H1 (cell line): ENCODE measurements at regions not wholly inside any gene's neighbourhood (a gene's known extent, or its start where the extent isn't known, plus 50 kb on each side); places are given as distances from the start of the nearest gene placed in this dataset.

Experiments
- CTCF ChIA-PET: fragments of 300-600 bp; sonication (Branson Sonifier 250); formaldehyde crosslinking; loops from one replicate; lab custom pipeline; 2021; ENCODE audit not compliant: partially characterized antibody; lab: Charles Lee
- POLR2A ChIA-PET: fragments of 300-600 bp; sonication (Branson Sonifier 250); formaldehyde crosslinking; loops from one replicate; lab custom pipeline; 2021; ENCODE audit warnings: inconsistent platforms; ENCODE audit not compliant: partially characterized antibody; lab: Charles Lee
- DNase-seq, 2 experiments: peaks; one replicate each; pipeline versions ENCODE4 v3.0.0 to v3.0.0-alpha.2; 2010 to 2022; ENCODE audit warnings: low spot score in 2 of 2, low read depth in 1 of 2, mixed read lengths in 1 of 2
- FAIRE-seq: peaks from 2 replicates; lab custom pipeline; 2011; peaks lifted over from hg19 to GRCh38; lab: Jason Lieb, UNC
- H2AFZ ChIP-seq: 2 replicates; pipeline ENCODE4 v1.8.1; 2012; ENCODE audit warnings: low read length, inconsistent platforms
- H2AK5ac ChIP-seq: 2 replicates; pipeline ENCODE4 v1.6.1; 2013; ENCODE audit warnings: low read depth, low read length
- H2BK120ac ChIP-seq: replicated peaks from 2 replicates; pipeline ENCODE3; 2013; ENCODE audit warnings: low read depth, low read length, inconsistent platforms
- H2BK12ac ChIP-seq: 2 replicates; pipeline ENCODE4 v1.6.1; 2013; ENCODE audit warnings: low read depth, low read length
- H2BK15ac ChIP-seq: 2 replicates; pipeline ENCODE4 v1.6.1; 2013; ENCODE audit warnings: low read length
- H2BK20ac ChIP-seq: 2 replicates; pipeline ENCODE4 v1.6.1; 2013; ENCODE audit warnings: low read length
- H2BK5ac ChIP-seq: 2 replicates; pipeline ENCODE4 v1.6.1; 2013; ENCODE audit warnings: low read depth, low read length
- H3K14ac ChIP-seq: 2 replicates; pipeline ENCODE4 v1.6.1; 2013; ENCODE audit warnings: inconsistent platforms; ENCODE audit not compliant: insufficient read length
- H3K18ac ChIP-seq: 2 replicates; pipeline ENCODE4 v1.6.1; 2013; ENCODE audit warnings: low read length; ENCODE audit errors: extremely low read depth
- H3K23ac ChIP-seq: 2 replicates; pipeline ENCODE4 v1.6.1; 2013; ENCODE audit warnings: inconsistent platforms; ENCODE audit not compliant: insufficient read length
- H3K23me2 ChIP-seq: 2 replicates; pipeline ENCODE4 v1.6.1; 2013; ENCODE audit warnings: low read depth, low read length
- H3K27ac ChIP-seq: 2 replicates; pipeline ENCODE4 v1.6.1; 2011; ENCODE audit warnings: low read depth, low read length, inconsistent platforms
- H3K27me3 ChIP-seq, 4 experiments: replicated peaks in 1 of 4; 1 replicate in 1 of 4; 2 replicates in 3 of 4; pipeline versions ENCODE4 v1.6.1 to v1.8.1; 2011 to 2013; ENCODE audit warnings: low read length in 3 of 4, mild to moderate bottlenecking in 3 of 4, inconsistent platforms in 2 of 4, mixed read lengths in 2 of 4, moderate library complexity in 1 of 4; ENCODE audit not compliant: control insufficient read depth in 3 of 4, insufficient read depth in 3 of 4; ENCODE audit errors: extremely low read depth in 1 of 4
- H3K36me3 ChIP-seq, 4 experiments: 2 replicates each; pipeline versions ENCODE4 v1.6.1 to v1.8.1; 2011 to 2013; ENCODE audit warnings: mild to moderate bottlenecking in 4 of 4, low read length in 3 of 4, moderate library complexity in 2 of 4, control low read depth in 1 of 4, inconsistent platforms in 1 of 4; ENCODE audit not compliant: insufficient read depth in 4 of 4, control insufficient read depth in 2 of 4
- H3K4ac ChIP-seq: replicated peaks from 2 replicates; pipeline ENCODE3; 2013; ENCODE audit warnings: low read length, low read depth, mixed read lengths, inconsistent platforms; ENCODE audit not compliant: insufficient read length
- H3K4me1 ChIP-seq, 4 experiments: replicated peaks in 1 of 4; 1 replicate in 1 of 4; 2 replicates in 3 of 4; pipeline versions ENCODE4 v1.6.1 to v1.8.1; 2011 to 2013; ENCODE audit warnings: low read length in 3 of 4, inconsistent platforms in 2 of 4, mixed read lengths in 1 of 4; ENCODE audit not compliant: insufficient read depth in 4 of 4, control insufficient read depth in 3 of 4
- H3K4me2 ChIP-seq, 2 experiments: 2 replicates each; pipeline versions ENCODE4 v1.6.1 to v1.8.1; 2011 to 2013; ENCODE audit warnings: low read depth in 2 of 2, low read length in 2 of 2, control low read depth in 1 of 2, inconsistent platforms in 1 of 2, mild to moderate bottlenecking in 1 of 2; ENCODE audit not compliant: insufficient read depth in 1 of 2
- H3K4me3 ChIP-seq, 4 experiments: fragments of 200-600, 300-600 bp in 1 of 4; sonication (generic), shearing (Covaris generic), sonication (Bioruptor Twin) in 1 of 4; 2 replicates each; pipeline versions ENCODE4 v1.5.1 to v1.8.1; 2011 to 2016; ENCODE audit warnings: low read length in 4 of 4, low read depth in 3 of 4, control low read depth in 2 of 4, inconsistent platforms in 2 of 4, mild to moderate bottlenecking in 2 of 4, mixed read lengths in 1 of 4, moderate library complexity in 1 of 4; ENCODE audit not compliant: insufficient read depth in 2 of 4; ENCODE audit errors: extremely low read depth in 1 of 4
- H3K56ac ChIP-seq: replicated peaks from 2 replicates; pipeline ENCODE3; 2013; ENCODE audit warnings: low read depth, mild to moderate bottlenecking, mixed read lengths, low read length, inconsistent platforms; ENCODE audit not compliant: insufficient read length
- H3K79me1 ChIP-seq: 2 replicates; pipeline ENCODE4 v1.6.1; 2013; ENCODE audit warnings: low read depth, low read length, control low read depth
- H3K79me2 ChIP-seq, 2 experiments: 2 replicates each; pipeline versions ENCODE4 v1.6.1 to v1.8.1; 2012 to 2013; ENCODE audit warnings: low read length in 2 of 2, mild to moderate bottlenecking in 2 of 2, inconsistent platforms in 1 of 2; ENCODE audit not compliant: insufficient read depth in 2 of 2, control insufficient read depth in 1 of 2
- H3K9ac ChIP-seq, 4 experiments: replicated peaks in 1 of 4; 1 replicate in 1 of 4; 2 replicates in 3 of 4; pipeline versions ENCODE4 v1.6.1 to v1.8.1; 2011 to 2013; ENCODE audit warnings: low read depth in 3 of 4, low read length in 3 of 4, control low read depth in 2 of 4, mild to moderate bottlenecking in 2 of 4, moderate library complexity in 2 of 4, inconsistent platforms in 1 of 4; ENCODE audit errors: extremely low read depth in 1 of 4
- H3K9me3 ChIP-seq, 2 experiments: 2 replicates each; pipeline versions ENCODE4 v1.6.1 to v1.8.1; 2012 to 2013; ENCODE audit warnings: mild to moderate bottlenecking in 2 of 2, moderate library complexity in 2 of 2, control low read depth in 1 of 2, inconsistent platforms in 1 of 2, low read depth in 1 of 2, low read length in 1 of 2, mixed read lengths in 1 of 2; ENCODE audit not compliant: insufficient read depth in 2 of 2
- H4K20me1 ChIP-seq, 2 experiments: replicated peaks in 1 of 2; 2 replicates each; pipeline versions ENCODE3 to v1.8.1; 2011 to 2013; ENCODE audit warnings: inconsistent platforms in 2 of 2, low read length in 2 of 2, mild to moderate bottlenecking in 1 of 2; ENCODE audit not compliant: insufficient read depth in 2 of 2, control insufficient read depth in 1 of 2
- H4K5ac ChIP-seq: 2 replicates; pipeline ENCODE4 v1.6.1; 2013; ENCODE audit warnings: low read length, low read depth, mixed read lengths, inconsistent platforms; ENCODE audit not compliant: insufficient read length
- H4K8ac ChIP-seq: 2 replicates; pipeline ENCODE4 v1.8.0; 2013; ENCODE audit warnings: mild to moderate bottlenecking, moderate library complexity, low read length, inconsistent platforms; ENCODE audit not compliant: insufficient read depth; ENCODE audit errors: extremely low read depth
- H4K91ac ChIP-seq: replicated peaks from 2 replicates; pipeline ENCODE3; 2013; ENCODE audit warnings: low read length, mixed read lengths, inconsistent platforms; ENCODE audit not compliant: insufficient read length
- BRCA1 ChIP-seq: IDR thresholded peaks from 2 replicates; pipeline ENCODE4 v1.6.1; 2012; ENCODE audit warnings: low read depth, low read length, improper control_type of control experiment
- CBX8 ChIP-seq: fragments of 300-800, 300-1000 bp; sonication (generic); IDR thresholded peaks from 2 replicates; pipeline ENCODE4 v1.7.1; 2016; ENCODE audit warnings: low read depth, low read length, borderline replicate concordance
- CHD2 ChIP-seq: IDR thresholded peaks from 2 replicates; pipeline ENCODE4 v1.6.1; 2012; ENCODE audit warnings: low read length, improper control_type of control experiment
- HDAC2 ChIP-seq, 2 experiments: fragments of 300-600 bp in 1 of 2; sonication (generic) in 1 of 2; IDR thresholded peaks; 2 replicates each; pipeline ENCODE4 v1.6.1; 2011 to 2012; ENCODE audit warnings: low read depth in 2 of 2, low read length in 2 of 2, mild to moderate bottlenecking in 2 of 2, moderate library complexity in 2 of 2, borderline replicate concordance in 1 of 2, inconsistent platforms in 1 of 2
- HDAC6 ChIP-seq: IDR thresholded peaks from one replicate; pipeline ENCODE4 v1.7.1; 2012; ENCODE audit warnings: low read depth, mild to moderate bottlenecking, inconsistent platforms, low read length, moderate library complexity
- POLR2A ChIP-seq, 2 experiments: IDR thresholded peaks; 1 replicate in 1 of 2; 2 replicates in 1 of 2; pipeline ENCODE4 v1.6.1; 2011; ENCODE audit warnings: low read depth in 2 of 2, low read length in 2 of 2, mild to moderate bottlenecking in 2 of 2; ENCODE audit errors: control extremely low read depth in 1 of 2
- RFX5 ChIP-seq: IDR thresholded peaks from 2 replicates; pipeline ENCODE4 v1.6.1; 2011; ENCODE audit warnings: low read depth, low read length, improper control_type of control experiment, borderline replicate concordance
- SAP30 ChIP-seq: fragments of 300-600 bp; sonication (generic); IDR thresholded peaks from 2 replicates; pipeline ENCODE4 v1.7.1; 2012; ENCODE audit warnings: low read length, moderate library complexity, mild to moderate bottlenecking, inconsistent platforms; ENCODE audit not compliant: insufficient read depth, insufficient replicate concordance
- SIN3A ChIP-seq, 2 experiments: IDR thresholded peaks in 1 of 2; conservative IDR thresholded peaks in 1 of 2; 2 replicates each; pipeline ENCODE4 v1.6.1; 2011 to 2012; ENCODE audit warnings: low read length in 2 of 2, improper control_type of control experiment in 1 of 2, low read depth in 1 of 2, mild to moderate bottlenecking in 1 of 2
- SIRT6 ChIP-seq: IDR thresholded peaks from one replicate; pipeline ENCODE4 v1.7.1; 2012; ENCODE audit warnings: low read length, inconsistent platforms
- YY1 ChIP-seq: IDR thresholded peaks from 2 replicates; pipeline ENCODE4 v1.6.1; 2011; ENCODE audit warnings: low read depth, mild to moderate bottlenecking, low read length
- WGBS, 2 experiments: shearing (Covaris generic) in 1 of 2; methylation state at CpG; one replicate each; pipeline versions ENCODE4 v1.1.6 to v1.1.7; 2013 to 2015; ENCODE audit warnings: low lambda C conversion rate in 2 of 2, mixed read lengths in 2 of 2, inconsistent platforms in 1 of 2, low coverage in 1 of 2, missing lambda C conversion rate in 1 of 2; ENCODE audit not compliant: insufficient replicate concordance in 2 of 2, insufficient coverage in 1 of 2, insufficient read length in 1 of 2; ENCODE audit errors: extremely low coverage in 1 of 2, missing lambda C conversion rate in 1 of 2; 5-methylcytosine and 5-hydroxymethylcytosine counted together
- TF ChIP-seq, protein P1 (sequence below): IDR thresholded peaks from 2 replicates; pipeline ENCODE4 v1.6.1; 2012; ENCODE audit warnings: low read length, inconsistent platforms

DNA sequence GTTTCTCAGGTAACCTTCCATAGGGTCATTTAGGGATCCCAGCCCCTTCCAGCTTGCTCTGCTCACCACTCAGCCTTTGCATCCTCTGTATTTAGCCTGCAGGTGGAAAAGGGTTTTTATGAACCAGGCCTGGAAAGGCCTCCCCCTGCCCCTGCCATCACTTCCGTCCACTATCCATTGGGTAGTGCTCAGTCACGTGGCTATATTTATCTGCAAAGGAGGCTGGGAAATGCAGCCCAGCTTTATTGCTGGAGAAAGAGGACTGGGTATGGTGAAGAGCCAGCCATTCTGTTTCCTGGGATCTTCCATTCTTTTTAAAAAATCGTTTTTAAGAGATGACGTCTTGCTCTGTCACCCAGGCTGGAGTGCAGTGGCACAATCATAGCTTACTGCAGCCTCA is 87.0 kb upstream of the MAP1LC3B2 start:
- no peak overlapping the region for H2AK5ac ChIP-seq
- no peak overlapping the region for H3K4me2 ChIP-seq
- H3K9me3 ChIP-seq: peaks cover 7 to 11% of the 10 kb centered on the region in 2 experiments; a peak in 2 of 4 replicates
- H2BK20ac ChIP-seq: no peak overlapping the region
- ChIA-PET POLR2A (no interaction called here), CTCF (interaction anchor here (0.8 kb wide), 1 partner anchor 16 kb away, joined by 3 read pairs; no protein-coding TSS in a partner anchor)
- H3K18ac ChIP-seq: no peak overlapping the region
- H3K79me1 ChIP-seq: no peaks in the 10 kb centered on the region
- FAIRE-seq: no peak
- H3K4ac ChIP-seq: no peak overlapping the region
- H3K4me3 ChIP-seq: no peak overlapping the region
- DNase-seq: no peak
- no peak overlapping the region for H4K91ac ChIP-seq
- no peak overlapping the region for H4K5ac ChIP-seq
- H3K4me1 ChIP-seq: no peaks in the 10 kb centered on the region
- H2BK5ac ChIP-seq: no peak overlapping the region
- no peak overlapping the region for H2BK120ac ChIP-seq
- 87% methylated on average over 4 of the region's 4 CpGs; no CpG with 5 or more reads in 1 of the 2 experiments for WGBS, 2 experiments
- H4K20me1 ChIP-seq: no peaks in the 10 kb centered on the region
- H3K27me3 ChIP-seq: no peaks in the 10 kb centered on the region
- no peak overlapping the region for H3K56ac ChIP-seq
- H3K79me2 ChIP-seq: no peaks in the 10 kb centered on the region
- no peak overlapping the region for H3K23ac ChIP-seq
- H2BK12ac ChIP-seq: no peak overlapping the region
- H3K23me2 ChIP-seq: no peaks in the 10 kb centered on the region
- no peak overlapping the region for H2BK15ac ChIP-seq
- no peak overlapping the region for H3K27ac ChIP-seq
- no peak overlapping the region for H2AFZ ChIP-seq
- H3K14ac ChIP-seq: no peak overlapping the region
- H3K9ac ChIP-seq: no peak overlapping the region
- no peak overlapping the region for H4K8ac ChIP-seq
- H3K36me3 ChIP-seq: no peaks in the 10 kb centered on the region
- TF ChIP-seq CBX8 (no peak), YY1 (no peak), SAP30 (no peak), BRCA1 (no peak), CHD2 (no peak), SIN3A (conservative IDR thresholded peaks at IDR 0.05 in 1 of 2, IDR thresholded peaks at IDR 0.05 in 1 of 2; ENCODE audit: low read depth in 1 of 2, low read length in 2 of 2) (no peak), POLR2A (IDR thresholded peaks at IDR 0.05; ENCODE audit: control extremely low read depth in 1 of 2, low read depth in 2 of 2, low read length in 2 of 2) (no peak), SIRT6 (no peak), HDAC2 (IDR thresholded peaks at IDR 0.05; ENCODE audit: borderline replicate concordance in 1 of 2, low read depth in 2 of 2, low read length in 2 of 2) (no peak), RFX5 (no peak), HDAC6 (no peak)
- TF ChIP-seq, protein P1, sequence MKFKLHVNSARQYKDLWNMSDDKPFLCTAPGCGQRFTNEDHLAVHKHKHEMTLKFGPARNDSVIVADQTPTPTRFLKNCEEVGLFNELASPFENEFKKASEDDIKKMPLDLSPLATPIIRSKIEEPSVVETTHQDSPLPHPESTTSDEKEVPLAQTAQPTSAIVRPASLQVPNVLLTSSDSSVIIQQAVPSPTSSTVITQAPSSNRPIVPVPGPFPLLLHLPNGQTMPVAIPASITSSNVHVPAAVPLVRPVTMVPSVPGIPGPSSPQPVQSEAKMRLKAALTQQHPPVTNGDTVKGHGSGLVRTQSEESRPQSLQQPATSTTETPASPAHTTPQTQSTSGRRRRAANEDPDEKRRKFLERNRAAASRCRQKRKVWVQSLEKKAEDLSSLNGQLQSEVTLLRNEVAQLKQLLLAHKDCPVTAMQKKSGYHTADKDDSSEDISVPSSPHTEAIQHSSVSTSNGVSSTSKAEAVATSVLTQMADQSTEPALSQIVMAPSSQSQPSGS: no peak
